HepG2 (cell line): ENCODE measurements at regions not wholly inside any gene's neighbourhood (a gene's known extent, or its start where the extent isn't known, plus 50 kb on each side); places are given as distances from the start of the nearest gene placed in this dataset.

Experiments used
- ATAC-seq: fragments of 200-7000 bp; cut with Tn5 transposase; 3 replicates; pipeline ENCODE4 v1.9.1; 2020; ENCODE audit warnings: mild to moderate bottlenecking, moderate library complexity
- BruUV-seq: library from RNA; stranded (reverse); fragments of 400-500 nt; replicated peaks from 2 replicates; lab custom pipeline; 2021; lab: Mats Ljungman, UMichigan
- CTCF ChIA-PET: fragments of 300-600 bp; formaldehyde crosslinking; extraction: SDS; loops from one replicate; lab custom pipeline; 2021; ENCODE audit warnings: low total read pairs, inconsistent platforms, low intra/inter-chr PET ratio; lab: Yijun Ruan, JAX
- POLR2A ChIA-PET: fragments of 350-600 bp; sonication (Branson Sonifier 250); formaldehyde crosslinking; loops from one replicate; lab custom pipeline; 2020; ENCODE audit warnings: antibody characterized with exemption, inconsistent platforms; lab: Yijun Ruan, JAX
- DNase-seq: peaks from one replicate; pipeline ENCODE4 v3.0.0-alpha.2; 2015; ENCODE audit warnings: low spot score
- FAIRE-seq: peaks from 3 replicates; lab custom pipeline; 2011; peaks lifted over from hg19 to GRCh38; lab: Jason Lieb, UNC
- H2AFZ ChIP-seq: one replicate; pipeline ENCODE4 v1.6.1; 2011; ENCODE audit warnings: low read length, inconsistent platforms
- H3K27ac ChIP-seq: fragments of 300-600 bp; 3 replicates; pipeline ENCODE4 v1.8.0; 2011; ENCODE audit warnings: mixed run types, mild to moderate bottlenecking, mixed read lengths, low read length, inconsistent platforms; ENCODE audit not compliant: insufficient read depth; ENCODE audit errors: extremely low read length
- H3K27me3 ChIP-seq, 2 experiments: fragments of 200-600 bp in 1 of 2; 2 replicates in 1 of 2; 3 replicates in 1 of 2; pipeline versions ENCODE4 v1.6.0 to v1.8.0; 2011; ENCODE audit warnings: low read length in 2 of 2, mild to moderate bottlenecking in 2 of 2, moderate library complexity in 2 of 2, inconsistent platforms in 1 of 2; ENCODE audit not compliant: insufficient read depth in 2 of 2, control insufficient read depth in 1 of 2
- H3K36me3 ChIP-seq, 2 experiments: fragments of 200-600 bp in 1 of 2; replicated peaks in 1 of 2; 2 replicates in 1 of 2; 3 replicates in 1 of 2; pipeline versions ENCODE4 v1.5.1 to v1.8.0; 2011; ENCODE audit warnings: low read length in 2 of 2, inconsistent platforms in 1 of 2; ENCODE audit not compliant: insufficient read depth in 2 of 2, control insufficient read depth in 1 of 2
- H3K4me1 ChIP-seq: 2 replicates; pipeline ENCODE4 v1.5.1; 2012; ENCODE audit warnings: low read length, inconsistent platforms; ENCODE audit not compliant: insufficient read depth
- H3K4me2 ChIP-seq: 2 replicates; pipeline ENCODE4 v1.6.0; 2011; ENCODE audit warnings: low read depth, low read length, inconsistent platforms
- H3K4me3 ChIP-seq, 3 experiments: fragments of 200-600 bp in 1 of 3; sonication (generic), shearing (Covaris generic) in 1 of 3; replicated peaks in 1 of 3; 2 replicates each; pipeline ENCODE4 v1.5.1; 2011 to 2016; ENCODE audit warnings: low read length in 3 of 3, inconsistent platforms in 2 of 3, low read depth in 2 of 3, mild to moderate bottlenecking in 2 of 3, control low read depth in 1 of 3, mixed read lengths in 1 of 3; ENCODE audit not compliant: insufficient read depth in 1 of 3
- H3K79me2 ChIP-seq: one replicate; pipeline ENCODE4 v1.6.1; 2011; ENCODE audit warnings: low read length, inconsistent platforms; ENCODE audit not compliant: insufficient read depth
- H3K9ac ChIP-seq: 2 replicates; pipeline ENCODE4 v1.6.0; 2011; ENCODE audit warnings: mild to moderate bottlenecking, low read depth, low read length, inconsistent platforms; ENCODE audit not compliant: insufficient read depth
- H3K9me3 ChIP-seq: 2 replicates; pipeline ENCODE4 v1.5.1; 2012; ENCODE audit warnings: mild to moderate bottlenecking, low read length
- H4K20me1 ChIP-seq: 2 replicates; pipeline ENCODE4 v1.6.0; 2011; ENCODE audit warnings: inconsistent platforms, mild to moderate bottlenecking, low read length, moderate library complexity; ENCODE audit not compliant: insufficient read depth
- AKNA ChIP-seq: sonication (generic); formaldehyde crosslinking; IDR thresholded peaks from 2 replicates; pipeline ENCODE4 v1.4.0; 2020; ENCODE audit warnings: missing genetic modification reagents, borderline replicate concordance
- CEBPZ ChIP-seq: IDR thresholded peaks from 2 replicates; pipeline ENCODE4 v1.6.1; 2012; ENCODE audit warnings: low read length, improper control_type of control experiment
- MED13 ChIP-seq: sonication (generic); formaldehyde crosslinking; IDR thresholded peaks from 2 replicates; pipeline ENCODE4 v1.5.0; 2020; ENCODE audit warnings: missing genetic modification reagents
- MYNN ChIP-seq: sonication (generic); formaldehyde crosslinking; IDR thresholded peaks from 2 replicates; pipeline ENCODE4 v1.4.0; 2020; ENCODE audit warnings: mild to moderate bottlenecking, low read depth, missing genetic modification reagents
- MZF1 ChIP-seq: sonication (generic); formaldehyde crosslinking; IDR thresholded peaks from 2 replicates; pipeline ENCODE4 v1.8.1; 2023; ENCODE audit warnings: mild to moderate bottlenecking, missing genetic modification reagents, borderline replicate concordance
- RBAK ChIP-seq: sonication (generic); formaldehyde crosslinking; IDR thresholded peaks from 2 replicates; pipeline ENCODE4 v1.5.1; 2020; ENCODE audit warnings: mild to moderate bottlenecking, missing genetic modification reagents
- SP5 ChIP-seq: IDR thresholded peaks from 2 replicates; pipeline ENCODE4 v1.6.1; 2016; ENCODE audit warnings: low read depth, borderline replicate concordance
- TBP ChIP-seq: sonication (generic); formaldehyde crosslinking; IDR thresholded peaks from 2 replicates; pipeline ENCODE4 v1.5.0; 2020; ENCODE audit warnings: missing genetic modification reagents
- THAP8 ChIP-seq: sonication (generic); formaldehyde crosslinking; IDR thresholded peaks from 2 replicates; pipeline ENCODE4 v1.5.1; 2020; ENCODE audit warnings: missing genetic modification reagents, mild to moderate bottlenecking, borderline replicate concordance
- ZMAT5 ChIP-seq: sonication (generic); formaldehyde crosslinking; IDR thresholded peaks from 2 replicates; pipeline ENCODE4 v1.5.0; 2020; ENCODE audit warnings: mild to moderate bottlenecking, low read depth, missing genetic modification reagents, borderline replicate concordance
- ZNF17 ChIP-seq: sonication (generic); formaldehyde crosslinking; IDR thresholded peaks from 2 replicates; pipeline ENCODE4 v1.5.0; 2020; ENCODE audit warnings: mild to moderate bottlenecking, missing genetic modification reagents
- ZNF530 ChIP-seq: sonication (generic); formaldehyde crosslinking; IDR thresholded peaks from 2 replicates; pipeline ENCODE4 v1.5.0; 2020; ENCODE audit warnings: low read depth, mild to moderate bottlenecking, missing genetic modification reagents
- ZNF550 ChIP-seq: sonication (generic); formaldehyde crosslinking; IDR thresholded peaks from 2 replicates; pipeline ENCODE4 v1.4.0; 2020; ENCODE audit warnings: mild to moderate bottlenecking, missing genetic modification reagents, borderline replicate concordance
- ZNF598 ChIP-seq: sonication (generic); formaldehyde crosslinking; IDR thresholded peaks from 2 replicates; pipeline ENCODE4 v1.5.1; 2020; ENCODE audit warnings: mild to moderate bottlenecking, missing genetic modification reagents, borderline replicate concordance
- ZNF800 ChIP-seq: sonication (generic); formaldehyde crosslinking; IDR thresholded peaks from 2 replicates; pipeline ENCODE4 v1.4.0; 2020; ENCODE audit warnings: missing genetic modification reagents
- in situ Hi-C: cut with HindIII; loops from 2 replicates; pipeline ENCODE4 v1.10.0; 2017; ENCODE audit warnings: low pct_unique_long_range_greater_than_20kb; ENCODE audit not compliant: extremely low pct_ligation_motif_present
- intact Hi-C: fragments of 100-400 bp; cut with micrococcal nuclease; formaldehyde crosslinking; loops from one replicate; pipeline ENCODE4 v1.10.0; 2022; ENCODE audit not compliant: unreplicated experiment

- H3K27me3 ChIP-seq: no peaks in the 10 kb centered on the region; a peak in 2 of 5 replicates
- H4K20me1 ChIP-seq: no peaks in the 10 kb centered on the region
- H2AFZ ChIP-seq: no peak overlapping the region
- BruUV-seq: no TSS peak
- ATAC-seq (no peak), FAIRE-seq (no peak), DNase-seq (no peak)
- no peaks in the 10 kb centered on the region for H3K79me2 ChIP-seq
- in situ Hi-C loops: no loop called here
- POLR2A ChIA-PET: no interaction called here
- H3K4me1 ChIP-seq: no peaks in the 10 kb centered on the region
- intact Hi-C loops: no loop called here
- no peak overlapping the region for H3K27ac ChIP-seq
- H3K4me2 ChIP-seq: no peak overlapping the region
- H3K9me3 ChIP-seq: peaks cover 39% of the 10 kb centered on the region
- H3K36me3 ChIP-seq: no peaks in the 10 kb centered on the region
- no peak overlapping the region for H3K9ac ChIP-seq
- CTCF ChIA-PET: no interaction called here
- H3K4me3 ChIP-seq: no peak overlapping the region
- no peak for TF ChIP-seq ZNF530 (CRISPR knock-in tag)
- TF ChIP-seq TBP (CRISPR knock-in tag): no peak
- no peak for TF ChIP-seq ZNF800 (CRISPR knock-in tag)
- TF ChIP-seq RBAK (CRISPR knock-in tag): no peak
- no peak for TF ChIP-seq MZF1 (CRISPR knock-in tag)
- no peak for TF ChIP-seq CEBPZ
- no peak for TF ChIP-seq SP5
- TF ChIP-seq ZNF598 (CRISPR knock-in tag): no peak
- TF ChIP-seq ZNF550: no peak
- TF ChIP-seq MYNN: no peak
- TF ChIP-seq THAP8: no peak
- no peak for TF ChIP-seq ZNF17 (CRISPR knock-in tag)
- no peak for TF ChIP-seq MED13
- no peak for TF ChIP-seq ZMAT5 (CRISPR knock-in tag)
- TF ChIP-seq AKNA (CRISPR knock-in tag): no peak
These were observed 303.4 kb upstream of the C1orf174 start for GRCh38 chr1:4203501-4203900.
